RCC 7860 (cell line): ENCODE measurements at regions not wholly inside any gene's neighbourhood (a gene's known extent, or its start where the extent isn't known, plus 50 kb on each side); places are given as distances from the start of the nearest gene placed in this dataset.

Source experiments
- DNase-seq: peaks from one replicate; pipeline ENCODE4 v3.0.0-alpha.2; 2015; ENCODE audit warnings: low spot score
- FAIRE-seq: peaks from 2 replicates; lab custom pipeline; 2012; peaks lifted over from hg19 to GRCh38; lab: Jason Lieb, UNC

GRCh38 chr2:167475791-167476190 lies 587.5 kb downstream of the XIRP2 start:
- DNase-seq (no peak), FAIRE-seq (no peak)

GRCh38 chr2:167471734-167472133 lies 583.5 kb downstream of the XIRP2 start:
- no peak for DNase-seq
- no peak for FAIRE-seq

GRCh38 chr2:167471332-167471731 lies 583.1 kb downstream of the XIRP2 start:
- no peak for DNase-seq
- no peak for FAIRE-seq

DNA sequence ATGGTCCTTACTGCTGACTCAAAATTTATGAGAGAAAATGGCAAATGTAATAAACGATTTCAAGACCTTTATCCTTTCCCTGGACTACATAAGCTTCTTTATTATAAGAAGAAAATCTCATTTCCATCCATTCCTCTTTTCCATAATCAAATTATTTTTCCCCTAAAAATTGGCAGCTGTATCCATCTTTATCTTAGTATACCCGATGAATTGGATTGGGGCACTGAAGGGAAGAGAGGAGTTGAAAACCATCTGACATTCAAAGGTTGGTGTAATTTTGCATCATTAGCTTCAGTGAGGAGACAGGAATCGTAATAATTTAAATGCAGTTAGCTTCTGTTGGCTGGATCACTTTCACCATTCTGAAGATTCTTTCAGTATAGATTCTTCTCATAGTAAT lies 574.1 kb downstream of the XIRP2 start:
- no peak for FAIRE-seq

DNA sequence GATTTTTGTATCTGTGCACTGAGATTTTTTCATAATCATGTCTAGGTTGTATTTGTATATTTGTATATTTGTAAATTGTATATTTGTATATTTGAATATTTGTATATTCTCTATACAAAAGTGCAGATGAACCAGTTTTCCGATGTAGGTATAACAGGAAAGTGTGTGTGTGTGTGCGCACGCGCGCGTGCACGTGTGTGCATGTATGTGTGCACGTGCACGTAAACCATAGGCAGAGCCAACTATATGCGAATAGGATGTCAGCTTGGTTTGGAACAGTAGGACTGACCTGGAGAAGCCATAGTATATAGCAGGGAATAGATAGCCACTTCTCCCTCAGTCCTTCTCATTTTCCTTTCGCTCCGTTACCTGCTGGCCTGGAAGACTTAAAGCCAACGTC lies 565.8 kb downstream of the XIRP2 start:
- FAIRE-seq (no peak), DNase-seq (no peak)

More for the DNA sequence above, 574.1 kb downstream of the XIRP2 start:
- DNase-seq, result no peak

DNA sequence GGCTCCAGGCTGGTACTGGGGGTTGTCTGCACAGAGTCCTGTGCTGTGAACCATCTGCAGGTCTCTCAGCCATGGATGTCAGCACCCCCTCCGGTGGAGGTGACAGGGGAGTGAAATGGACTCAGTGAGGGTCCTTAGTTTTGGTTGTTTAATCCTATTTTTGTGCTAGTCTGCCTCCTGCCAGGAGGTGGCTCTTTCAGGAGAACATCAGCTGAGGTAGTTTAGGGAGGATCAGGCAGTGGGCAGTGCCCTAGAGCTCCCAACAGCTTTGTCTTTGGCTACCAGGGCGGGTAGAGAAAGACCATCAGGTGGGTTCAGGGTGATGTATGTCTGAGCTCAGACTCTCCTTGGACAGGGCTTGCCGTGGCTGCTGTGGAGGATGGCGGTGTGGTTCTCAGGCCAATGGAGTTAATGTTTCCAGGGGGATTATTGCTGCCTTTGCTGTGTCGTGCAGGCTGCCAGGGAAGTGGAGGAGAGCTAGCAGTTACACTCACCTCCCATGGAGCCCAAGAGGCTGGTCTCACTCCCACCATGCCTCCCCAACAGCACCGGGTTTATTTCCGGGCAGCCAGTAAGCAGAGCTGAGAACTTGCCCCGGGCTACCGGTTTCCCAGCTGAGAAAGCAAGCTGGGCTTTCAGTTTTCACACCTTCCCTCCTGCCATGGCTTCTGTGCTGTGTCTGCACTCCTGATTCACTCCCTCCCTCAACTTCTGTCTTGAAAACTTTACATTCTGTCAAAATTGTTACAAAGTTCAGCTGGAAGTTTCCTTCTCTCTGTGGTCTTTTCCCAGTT lies 563.4 kb downstream of the XIRP2 start:
- DNase-seq (no peak), FAIRE-seq (no peak)

DNA sequence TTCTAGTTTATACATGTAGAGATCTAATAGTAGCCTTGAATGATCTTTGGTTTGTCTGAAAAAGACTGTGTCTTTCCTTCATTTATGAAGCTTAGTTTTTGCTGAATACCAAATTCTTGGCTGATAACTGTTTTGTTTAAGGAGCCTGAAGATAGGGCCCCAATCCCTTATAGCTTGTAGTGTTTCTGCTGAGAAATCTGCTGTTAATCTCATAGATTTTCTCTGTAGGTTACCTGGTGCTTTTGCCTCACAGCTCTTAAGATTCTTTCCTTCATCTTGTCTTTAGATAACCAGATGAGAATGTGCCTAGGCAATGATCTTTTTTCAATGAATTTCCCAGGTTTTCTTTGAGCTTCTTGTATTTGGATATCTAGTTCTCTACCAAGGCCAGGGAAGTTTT lies 562.1 kb downstream of the XIRP2 start:
- FAIRE-seq, result no peak
- DNase-seq, result no peak

DNA sequence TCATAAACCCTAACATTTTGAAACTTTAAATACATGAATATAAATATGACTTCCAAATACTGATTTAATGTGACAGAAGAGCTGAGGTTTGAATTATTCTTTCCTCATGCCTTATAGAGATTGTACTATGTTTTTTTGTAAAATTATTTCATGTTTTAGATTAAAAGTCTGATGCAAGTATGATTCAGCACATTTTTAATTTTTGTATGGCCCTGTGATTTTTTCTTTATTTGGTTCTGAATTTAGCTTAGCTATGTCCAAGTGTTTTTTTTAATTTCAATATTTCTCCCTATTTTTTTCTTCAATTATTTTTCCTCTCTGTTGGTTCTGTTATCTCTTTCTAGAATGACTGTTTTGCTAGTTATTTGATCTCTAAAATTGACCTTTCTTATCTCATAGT lies 552.1 kb downstream of the XIRP2 start:
- DNase-seq (no peak), FAIRE-seq (no peak)

GRCh38 chr2:167438206-167438605 lies 549.9 kb downstream of the XIRP2 start:
- FAIRE-seq (peak; percentile 91), DNase-seq (peak; percentile 79)

- DNase-seq (no peak), FAIRE-seq (no peak)
Measured at GRCh38 chr2:167431949-167432348, 543.7 kb downstream of the XIRP2 start.

- DNase-seq (no peak), FAIRE-seq (no peak)
Measured at GRCh38 chr2:167430447-167430846, 542.2 kb downstream of the XIRP2 start.

DNA sequence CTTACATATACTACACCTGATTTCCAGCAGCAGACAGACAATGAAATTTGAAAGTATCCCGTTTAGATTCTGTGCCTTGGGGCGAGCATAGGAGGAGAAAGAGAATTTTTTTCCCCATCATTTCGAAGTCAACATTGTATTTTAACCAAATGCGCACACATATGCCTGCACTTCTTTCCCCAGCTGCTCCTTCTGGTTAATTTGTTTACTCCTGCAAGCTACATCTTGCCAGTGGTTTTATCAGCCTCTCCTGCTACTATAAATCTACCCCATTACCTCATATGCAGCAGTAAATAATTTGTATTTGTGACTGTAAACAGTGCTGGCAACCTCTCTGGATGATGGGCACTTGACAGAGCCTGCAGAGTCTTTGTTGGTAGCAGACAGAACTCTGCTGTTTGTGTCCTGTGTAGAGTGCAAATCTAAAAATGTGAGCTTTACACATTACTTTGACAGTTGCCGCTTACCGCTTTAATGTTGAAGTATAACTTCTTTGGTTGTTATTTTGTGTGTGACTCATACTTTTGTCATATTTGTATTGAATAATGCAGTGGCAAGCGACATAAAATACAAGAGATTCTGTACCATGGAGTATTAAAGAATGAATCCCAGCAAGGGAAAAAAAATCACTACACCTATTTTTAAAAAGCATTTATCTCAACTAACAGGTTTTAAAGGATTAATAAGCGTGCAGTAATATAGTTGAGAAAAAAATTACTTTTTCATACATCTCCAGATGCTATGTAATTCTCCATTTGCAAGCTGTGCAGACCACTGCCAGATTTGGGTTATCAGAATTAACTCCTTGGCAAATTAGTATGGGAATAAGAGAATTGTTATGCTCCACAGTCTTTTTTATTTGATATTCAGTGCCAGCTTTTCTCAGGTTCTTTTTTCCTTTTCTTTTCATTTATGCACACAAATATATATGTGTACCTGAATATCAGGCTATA lies 536.8 kb downstream of the XIRP2 start:
- no peak for FAIRE-seq
- no peak for DNase-seq

DNA sequence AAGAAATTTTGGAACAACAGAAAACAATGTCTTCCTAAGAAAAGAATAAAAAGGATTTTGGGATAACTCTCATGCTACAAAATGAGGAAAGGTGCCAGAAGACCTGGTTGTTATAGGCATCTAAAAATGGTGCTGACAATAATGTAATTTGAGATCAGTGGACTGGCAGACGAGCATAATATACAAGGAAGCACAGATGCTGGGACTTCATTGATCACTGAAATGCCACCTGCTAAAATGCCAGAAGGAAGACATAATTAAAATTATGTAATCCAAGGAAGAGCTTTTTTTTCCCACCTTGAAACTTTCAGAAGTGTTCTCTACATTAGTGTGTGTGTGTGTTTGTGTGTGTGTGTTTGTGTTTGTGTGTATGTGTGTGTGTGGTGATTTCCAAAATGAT lies 535.9 kb downstream of the XIRP2 start:
- DNase-seq (no peak), FAIRE-seq (no peak)

DNA sequence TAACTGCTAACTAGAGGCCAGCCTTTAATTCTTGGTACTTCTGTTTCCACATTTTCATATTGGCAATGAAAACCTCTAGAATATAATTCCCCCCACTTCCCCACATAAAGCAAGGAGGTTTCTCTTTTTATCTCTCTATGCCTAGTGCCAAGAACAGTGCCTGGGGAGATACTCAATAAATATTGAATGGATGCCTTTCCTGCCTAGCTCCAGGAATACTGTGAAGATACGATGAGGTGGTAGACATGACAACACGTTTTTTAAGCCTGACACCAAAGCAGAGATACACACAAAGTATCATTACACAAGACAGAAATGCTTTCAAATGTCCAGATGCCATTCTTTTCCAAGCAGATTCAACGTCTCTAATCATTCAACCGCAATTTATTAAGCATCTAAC lies 535.5 kb downstream of the XIRP2 start:
- no peak for FAIRE-seq
- DNase-seq, result no peak

DNA sequence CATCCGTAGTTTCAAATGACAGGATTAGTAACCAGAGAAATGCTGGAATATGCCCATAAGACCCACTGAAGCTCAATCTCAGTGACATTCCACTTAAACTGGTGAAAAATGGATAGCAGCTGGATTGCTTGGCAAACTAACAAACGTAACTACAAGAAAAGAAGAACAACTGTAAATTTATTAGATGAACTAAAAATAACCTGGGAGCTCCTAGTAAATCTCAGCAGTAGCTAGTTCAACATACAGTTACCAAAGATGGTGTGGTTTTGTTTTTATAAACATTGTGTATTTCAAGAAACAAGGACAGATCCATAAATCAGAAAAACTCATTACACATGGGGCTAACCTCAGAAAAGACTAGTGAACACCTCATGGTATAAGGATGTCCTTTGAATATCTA lies 531.9 kb downstream of the XIRP2 start:
- FAIRE-seq (no peak), DNase-seq (no peak)

GRCh38 chr2:167415068-167415467 lies 526.8 kb downstream of the XIRP2 start:
- no peak for DNase-seq
- no peak for FAIRE-seq

GRCh38 chr2:167411367-167411766 lies 523.1 kb downstream of the XIRP2 start:
- no peak for DNase-seq
- no peak for FAIRE-seq

DNA sequence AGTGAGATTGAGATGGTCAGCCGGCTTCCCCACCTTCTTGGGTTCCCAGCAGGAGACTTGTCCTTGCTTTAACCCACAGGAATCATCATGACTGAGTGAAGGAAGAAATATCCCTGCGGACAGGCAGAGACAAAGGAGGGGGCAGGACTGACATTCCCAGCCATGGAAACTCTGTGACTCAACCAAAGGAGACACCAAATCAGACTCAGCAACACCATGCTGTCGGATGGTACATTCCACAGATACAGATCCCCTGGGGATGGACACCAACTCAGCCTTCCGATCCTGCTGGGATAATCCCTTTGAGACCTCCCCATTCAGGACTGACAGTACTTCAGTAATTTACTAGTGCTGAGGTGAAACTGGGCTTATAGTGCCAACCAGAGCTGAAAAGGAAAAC lies 518.3 kb downstream of the XIRP2 start:
- DNase-seq, result peak; percentile 17
- no peak for FAIRE-seq

GRCh38 chr2:167404627-167405284 lies 516.5 kb downstream of the XIRP2 start:
- FAIRE-seq (no peak), DNase-seq (no peak)

DNA sequence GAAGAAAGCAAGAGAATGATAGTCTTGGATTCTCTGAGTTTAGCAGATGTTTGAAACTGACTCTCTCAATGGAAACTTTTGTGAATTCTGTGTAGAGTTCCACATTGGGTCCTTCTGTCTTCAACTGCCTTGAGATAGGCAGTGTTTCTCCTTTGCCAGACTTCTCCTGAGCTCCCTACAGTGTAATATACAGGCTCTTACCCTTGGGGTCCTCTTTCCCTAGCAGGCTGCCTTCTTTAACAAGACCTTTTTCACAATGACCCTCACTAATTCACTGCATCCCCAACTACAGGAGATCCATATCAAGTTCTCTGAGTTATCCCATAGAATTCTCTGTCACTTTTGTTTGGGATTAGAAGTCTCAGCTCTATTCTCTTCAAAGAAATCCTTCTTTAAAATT lies 513.0 kb downstream of the XIRP2 start:
- FAIRE-seq (no peak), DNase-seq (no peak)

DNA sequence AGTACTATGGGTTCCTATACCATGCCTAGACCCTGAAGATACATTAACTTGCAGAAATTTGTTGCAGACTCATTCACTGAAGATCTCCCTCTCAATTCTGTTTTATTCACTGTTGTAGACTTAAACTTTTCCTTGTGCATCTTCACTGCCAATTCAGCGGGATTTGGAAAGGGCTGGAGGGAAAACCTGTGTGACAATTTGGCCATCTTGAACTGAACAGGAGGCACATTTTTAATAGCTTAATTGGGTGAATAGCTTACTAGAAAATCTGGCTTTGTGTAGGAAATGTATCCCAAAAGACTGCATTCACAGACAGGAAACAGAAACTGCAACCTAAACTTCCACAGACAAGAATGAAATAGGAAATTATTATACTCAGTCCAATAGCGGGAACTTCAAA lies 512.3 kb downstream of the XIRP2 start:
- FAIRE-seq, result no peak

More for the DNA sequence above, 512.3 kb downstream of the XIRP2 start:
- no peak for DNase-seq
